ENCODE measurements at regions not wholly inside any gene's neighbourhood (a gene's known extent, or its start where the extent isn't known, plus 50 kb on each side); places are given as distances from the start of the nearest gene placed in this dataset.

- Histone ChIP-seq H3K9me3 (no peaks in the 10 kb centered on the region), H3K36me3 (replicated peaks in 1 of 2; ENCODE audit: control insufficient read depth in 1 of 2, insufficient read depth in 2 of 2, low read length in 1 of 2) (no peaks in the 10 kb centered on the region), H3F3A (replicated peaks; ENCODE audit: insufficient read depth) (no peaks in the 10 kb centered on the region), H3K4me1 (ENCODE audit: control insufficient read depth in 1 of 2, insufficient read depth in 2 of 2, low read depth in 1 of 2, low read length in 1 of 2) (no peaks in the 10 kb centered on the region), H4K20me1 (ENCODE audit: insufficient read depth) (no peaks in the 10 kb centered on the region), H3K79me2 (ENCODE audit: insufficient read depth) (no peaks in the 10 kb centered on the region), H3K4me3 (ENCODE audit: low read depth in 2 of 2, low read length in 1 of 2) (no peak overlapping the region), H3K9ac (no peak overlapping the region), H3K9me2 (no peaks in the 10 kb centered on the region), H3K4me2 (no peak overlapping the region), H3K27ac (ENCODE audit: low read depth in 2 of 2, low read length in 1 of 2) (no peak overlapping the region), H3K27me3 (ENCODE audit: insufficient read depth) (no peaks in the 10 kb centered on the region), H2AFZ (ENCODE audit: low read depth) (no peak overlapping the region)
- WGBS (ENCODE audit: low lambda C conversion rate): 57% methylated on average over 2 of the region's 2 CpGs
- TF ChIP-seq YY1 (IDR thresholded peaks at IDR 0.05; ENCODE audit: low read depth) (no peak), NFIC (IDR thresholded peaks at IDR 0.05; ENCODE audit: borderline replicate concordance) (no peak), CHD2 (IDR thresholded peaks at IDR 0.05; ENCODE audit: low read length, partially characterized antibody) (no peak), TAF1 (IDR thresholded peaks at IDR 0.05; ENCODE audit: borderline replicate concordance, low read depth, low read length) (no peak), JUND (IDR thresholded peaks at IDR 0.05) (no peak), SIN3A (IDR thresholded peaks at IDR 0.05; ENCODE audit: borderline replicate concordance, low read depth, low read length) (no peak), EP300 (IDR thresholded peaks at IDR 0.05; ENCODE audit: borderline replicate concordance in 1 of 2, low read depth in 1 of 2, low read length in 1 of 2) (no peak)
- TF ChIP-seq, protein P1, sequence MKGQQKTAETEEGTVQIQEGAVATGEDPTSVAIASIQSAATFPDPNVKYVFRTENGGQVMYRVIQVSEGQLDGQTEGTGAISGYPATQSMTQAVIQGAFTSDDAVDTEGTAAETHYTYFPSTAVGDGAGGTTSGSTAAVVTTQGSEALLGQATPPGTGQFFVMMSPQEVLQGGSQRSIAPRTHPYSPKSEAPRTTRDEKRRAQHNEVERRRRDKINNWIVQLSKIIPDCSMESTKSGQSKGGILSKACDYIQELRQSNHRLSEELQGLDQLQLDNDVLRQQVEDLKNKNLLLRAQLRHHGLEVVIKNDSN (IDR thresholded peaks at IDR 0.05; ENCODE audit: borderline replicate concordance, low read depth): no peak
- TF ChIP-seq, protein P2, sequence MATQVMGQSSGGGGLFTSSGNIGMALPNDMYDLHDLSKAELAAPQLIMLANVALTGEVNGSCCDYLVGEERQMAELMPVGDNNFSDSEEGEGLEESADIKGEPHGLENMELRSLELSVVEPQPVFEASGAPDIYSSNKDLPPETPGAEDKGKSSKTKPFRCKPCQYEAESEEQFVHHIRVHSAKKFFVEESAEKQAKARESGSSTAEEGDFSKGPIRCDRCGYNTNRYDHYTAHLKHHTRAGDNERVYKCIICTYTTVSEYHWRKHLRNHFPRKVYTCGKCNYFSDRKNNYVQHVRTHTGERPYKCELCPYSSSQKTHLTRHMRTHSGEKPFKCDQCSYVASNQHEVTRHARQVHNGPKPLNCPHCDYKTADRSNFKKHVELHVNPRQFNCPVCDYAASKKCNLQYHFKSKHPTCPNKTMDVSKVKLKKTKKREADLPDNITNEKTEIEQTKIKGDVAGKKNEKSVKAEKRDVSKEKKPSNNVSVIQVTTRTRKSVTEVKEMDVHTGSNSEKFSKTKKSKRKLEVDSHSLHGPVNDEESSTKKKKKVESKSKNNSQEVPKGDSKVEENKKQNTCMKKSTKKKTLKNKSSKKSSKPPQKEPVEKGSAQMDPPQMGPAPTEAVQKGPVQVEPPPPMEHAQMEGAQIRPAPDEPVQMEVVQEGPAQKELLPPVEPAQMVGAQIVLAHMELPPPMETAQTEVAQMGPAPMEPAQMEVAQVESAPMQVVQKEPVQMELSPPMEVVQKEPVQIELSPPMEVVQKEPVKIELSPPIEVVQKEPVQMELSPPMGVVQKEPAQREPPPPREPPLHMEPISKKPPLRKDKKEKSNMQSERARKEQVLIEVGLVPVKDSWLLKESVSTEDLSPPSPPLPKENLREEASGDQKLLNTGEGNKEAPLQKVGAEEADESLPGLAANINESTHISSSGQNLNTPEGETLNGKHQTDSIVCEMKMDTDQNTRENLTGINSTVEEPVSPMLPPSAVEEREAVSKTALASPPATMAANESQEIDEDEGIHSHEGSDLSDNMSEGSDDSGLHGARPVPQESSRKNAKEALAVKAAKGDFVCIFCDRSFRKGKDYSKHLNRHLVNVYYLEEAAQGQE (IDR thresholded peaks at IDR 0.05; ENCODE audit: low read depth, low read length): no peak
- CTCF ChIA-PET: no interaction called here
- POLR2A ChIA-PET: no interaction called here
- DNase-seq: no peak
Measured at GRCh38 chr3:44159696-44160300, 81.9 kb upstream of the TOPAZ1 start.

DNA sequence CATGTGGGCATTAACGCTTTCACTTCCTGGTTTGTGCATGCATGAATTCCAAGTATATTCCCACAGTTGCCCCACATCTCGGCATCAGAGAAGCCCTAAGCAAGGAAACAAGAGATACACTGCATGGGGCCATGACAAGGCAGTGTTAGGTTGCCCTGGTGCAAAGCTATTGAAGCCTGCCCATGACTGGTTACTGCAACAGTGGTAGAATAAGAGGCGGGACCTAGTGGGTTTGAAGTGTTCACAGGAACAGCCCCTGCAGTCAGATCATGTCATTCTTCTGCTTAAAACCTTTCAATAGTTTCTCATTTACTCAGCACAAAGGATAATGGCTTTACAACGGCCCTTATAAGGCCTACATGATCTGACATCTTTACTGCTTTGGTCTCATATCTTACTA is 80.9 kb upstream of the TOPAZ1 start:
- Histone ChIP-seq H3K9me3 (no peaks in the 10 kb centered on the region), H3K4me2 (no peak overlapping the region), H2AFZ (ENCODE audit: low read depth) (no peak overlapping the region), H3K27me3 (ENCODE audit: insufficient read depth) (no peaks in the 10 kb centered on the region), H3K9me2 (no peaks in the 10 kb centered on the region), H3K4me3 (ENCODE audit: low read depth in 2 of 2, low read length in 1 of 2) (no peak overlapping the region), H3K4me1 (ENCODE audit: control insufficient read depth in 1 of 2, insufficient read depth in 2 of 2, low read depth in 1 of 2, low read length in 1 of 2) (no peaks in the 10 kb centered on the region), H3K36me3 (replicated peaks in 1 of 2; ENCODE audit: control insufficient read depth in 1 of 2, insufficient read depth in 2 of 2, low read length in 1 of 2) (no peaks in the 10 kb centered on the region), H3K27ac (ENCODE audit: low read depth in 2 of 2, low read length in 1 of 2) (no peak overlapping the region), H3K9ac (no peak overlapping the region), H3F3A (replicated peaks; ENCODE audit: insufficient read depth) (no peaks in the 10 kb centered on the region), H4K20me1 (ENCODE audit: insufficient read depth) (no peaks in the 10 kb centered on the region), H3K79me2 (ENCODE audit: insufficient read depth) (no peaks in the 10 kb centered on the region)
- TF ChIP-seq SIN3A (IDR thresholded peaks at IDR 0.05; ENCODE audit: borderline replicate concordance, low read depth, low read length) (no peak), FOSL2 (IDR thresholded peaks at IDR 0.05; ENCODE audit: borderline replicate concordance, low read depth) (no peak), GATA2 (CRISPR knock-in tag; IDR thresholded peaks at IDR 0.05) (no peak), TAF1 (IDR thresholded peaks at IDR 0.05; ENCODE audit: borderline replicate concordance, low read depth, low read length) (no peak), CHD2 (IDR thresholded peaks at IDR 0.05; ENCODE audit: low read length, partially characterized antibody) (no peak), YY1 (IDR thresholded peaks at IDR 0.05; ENCODE audit: low read depth) (no peak), NRF1 (IDR thresholded peaks at IDR 0.05; ENCODE audit: low read depth, low read length) (no peak), SMC3 (IDR thresholded peaks at IDR 0.05; ENCODE audit: low read depth, low read length) (no peak), EZH2phosphoT487 (IDR thresholded peaks at IDR 0.05; ENCODE audit: borderline replicate concordance, low read depth) (no peak), MAX (IDR thresholded peaks at IDR 0.05; ENCODE audit: low read depth) (no peak), FOXJ3 (CRISPR knock-in tag; IDR thresholded peaks at IDR 0.05) (no peak)
- no peak for DNase-seq
- CTCF ChIA-PET: interaction anchor here (1.1 kb wide), 1 partner anchor 10 kb away, joined by 3 read pairs; no protein-coding TSS in a partner anchor
- 45% methylated on average over 4 of the region's 4 CpGs for WGBS (ENCODE audit: low lambda C conversion rate)
- POLR2A ChIA-PET: no interaction called here
